ENCODE measurements at regions not wholly inside any gene's neighbourhood (a gene's known extent, or its start where the extent isn't known, plus 50 kb on each side); places are given as distances from the start of the nearest gene placed in this dataset.
"Not testable (repeated sequence)": the region's sequence is repeated elsewhere in the genome, so short reads cannot be mapped to it uniquely, and the experiment has no call there.

DNA sequence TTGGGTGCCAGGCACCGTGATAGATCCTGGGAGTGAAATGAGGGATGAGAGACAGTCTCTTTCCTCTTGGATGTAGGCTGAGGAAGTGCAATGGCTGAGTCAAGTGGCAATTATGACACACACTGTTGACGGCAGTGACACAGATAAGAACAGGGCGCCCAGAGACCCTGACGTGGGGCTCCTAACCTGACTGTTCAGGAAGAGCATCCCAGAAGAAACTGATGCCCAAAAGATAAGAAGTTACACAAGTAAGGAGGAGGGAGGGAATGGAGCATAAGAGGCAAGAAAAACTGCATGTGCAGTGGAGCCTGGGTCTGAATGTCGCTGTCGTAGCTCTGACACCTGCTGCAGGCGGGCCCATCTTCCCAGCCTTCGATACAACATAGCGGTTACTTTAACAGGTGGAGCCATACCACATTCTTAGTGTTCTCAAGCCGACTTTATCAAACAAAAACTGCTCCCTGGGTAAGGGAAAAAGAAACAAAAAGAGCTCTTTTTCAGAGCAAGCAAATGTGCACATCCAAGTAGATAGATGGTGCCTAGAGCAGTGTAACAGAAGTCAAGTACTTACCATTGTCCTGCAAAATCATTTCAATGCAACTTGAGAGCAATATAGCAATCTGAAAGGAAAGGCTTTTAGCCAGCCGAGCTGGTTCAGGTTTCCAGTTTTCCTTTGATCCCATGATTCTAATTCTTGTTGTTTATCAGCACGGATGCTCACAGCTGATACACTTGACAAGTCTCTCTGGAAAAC lies 463.9 kb upstream of the JARID2 start:
- no peak for DNase-seq

DNA sequence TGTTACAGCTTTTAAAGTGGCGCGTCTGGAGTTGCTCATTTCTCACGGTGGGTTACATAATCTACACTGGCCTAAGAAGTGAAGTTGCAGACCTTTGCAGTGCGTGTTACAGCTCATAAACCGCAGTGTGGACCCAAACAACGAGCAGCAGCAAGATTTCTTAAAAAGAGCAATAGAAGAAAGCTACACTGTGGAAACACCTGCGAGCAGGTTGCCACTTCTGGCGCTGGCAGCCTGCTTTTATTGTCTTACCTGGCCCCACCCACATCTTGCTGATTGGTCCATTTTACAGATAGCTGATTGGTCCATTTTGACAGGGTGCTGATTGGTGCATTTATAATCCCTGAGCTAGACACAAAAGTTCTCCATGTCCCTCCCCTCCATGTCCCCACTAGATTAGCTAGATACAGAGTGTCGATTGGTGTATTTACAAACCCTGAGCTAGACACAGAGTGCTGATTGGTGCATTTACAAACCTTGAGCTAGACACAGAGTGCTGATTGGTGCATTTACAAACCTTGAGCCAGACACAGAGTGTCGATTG lies 462.9 kb upstream of the JARID2 start:
- not testable (repeated sequence) for DNase-seq

DNA sequence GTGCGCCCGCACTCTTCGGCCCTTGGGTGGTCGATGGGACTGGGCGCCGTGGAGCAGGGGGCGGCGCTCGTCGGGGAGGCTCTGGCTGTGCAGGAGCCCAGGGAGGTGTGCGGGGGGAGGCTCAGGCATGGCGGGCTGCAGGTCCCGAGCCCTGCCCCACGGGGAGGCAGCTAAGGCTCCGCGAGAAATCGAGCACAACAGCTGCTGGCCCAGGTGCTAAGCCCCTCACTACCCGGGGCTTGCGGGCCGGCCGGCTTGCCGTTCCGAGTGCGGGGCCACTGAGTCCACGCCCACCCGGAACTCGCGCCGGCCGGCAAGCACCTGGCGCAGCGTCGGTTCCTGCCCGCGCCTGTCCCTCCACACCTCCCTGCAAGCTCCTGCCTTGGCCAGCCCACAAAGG lies 462.3 kb upstream of the JARID2 start:
- no peak for DNase-seq

DNA sequence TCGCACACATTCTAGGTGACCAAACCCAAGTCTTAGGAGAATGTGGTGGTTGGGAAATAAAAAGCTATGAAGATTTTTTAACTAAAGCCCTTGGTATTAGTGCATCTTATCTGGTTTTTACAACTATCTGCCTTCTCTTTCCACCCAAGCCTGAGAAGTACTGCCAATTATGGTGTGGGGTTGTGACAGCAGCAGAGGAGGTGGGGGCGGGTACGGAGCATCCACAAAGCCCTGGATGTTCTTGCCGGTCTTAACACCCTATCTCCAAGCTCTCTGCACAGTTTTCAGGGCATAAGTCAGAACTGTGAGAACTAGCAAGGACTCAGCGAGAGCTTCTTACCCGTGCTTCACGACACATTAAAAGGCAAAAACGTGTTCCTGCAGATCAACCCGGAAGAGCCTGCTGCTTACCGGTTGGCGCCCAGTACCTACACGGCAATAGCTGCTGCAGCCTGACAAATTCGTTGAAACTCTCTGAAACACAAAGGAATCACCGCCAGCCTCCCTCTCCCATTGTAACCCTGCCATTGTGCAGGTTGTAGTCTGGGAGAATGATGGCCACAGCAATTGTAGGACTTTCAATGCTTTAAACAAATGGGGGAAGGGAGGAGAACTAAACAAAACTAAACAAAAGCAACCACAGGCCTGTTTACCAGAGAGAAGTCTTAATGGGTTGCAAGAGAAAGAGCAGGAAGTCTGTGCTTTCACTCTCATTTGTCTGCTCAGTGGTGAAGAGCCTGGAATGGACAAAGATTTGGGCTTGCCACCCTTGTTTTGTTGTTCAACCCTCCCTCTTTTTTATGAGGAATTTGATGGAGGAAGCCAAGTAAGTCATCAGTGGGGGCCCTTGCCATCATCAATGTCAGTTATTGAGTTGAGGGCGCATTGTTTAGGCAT lies 461.0 kb upstream of the JARID2 start:
- no peak for DNase-seq

DNA sequence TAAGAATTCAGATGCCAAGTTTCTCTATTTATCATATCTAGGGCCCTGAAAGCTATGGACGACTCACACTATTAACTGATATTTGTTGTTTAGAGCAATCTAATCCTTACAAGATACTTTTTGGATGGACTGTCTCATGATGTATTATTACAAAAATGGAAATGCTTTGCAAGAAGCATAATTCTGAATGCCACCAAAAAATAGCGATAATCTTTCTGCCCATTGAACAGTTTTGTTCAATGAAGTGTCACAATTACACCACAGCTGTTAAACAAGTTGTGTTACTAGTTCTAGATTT lies 460.4 kb upstream of the JARID2 start:
- no peak for DNase-seq

DNA sequence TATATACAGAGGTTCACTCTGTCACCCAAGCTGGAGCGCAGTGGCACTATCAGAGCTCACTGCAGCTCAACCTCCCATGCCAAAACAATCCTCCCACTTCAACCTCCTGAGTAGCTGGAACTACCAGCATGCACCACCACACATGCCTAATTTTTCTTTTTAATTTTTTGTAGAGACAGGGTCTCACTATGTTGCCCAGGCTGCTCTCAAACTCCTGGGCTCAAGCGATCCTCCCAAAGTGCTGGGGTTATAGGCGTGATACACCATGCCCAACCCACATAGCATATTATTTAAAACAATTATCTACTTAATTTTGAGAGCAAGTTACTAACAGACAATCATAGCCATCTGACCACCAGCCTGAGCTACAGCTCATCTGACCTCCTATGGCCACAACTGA lies 459.9 kb upstream of the JARID2 start:
- DNase-seq: no peak

DNA sequence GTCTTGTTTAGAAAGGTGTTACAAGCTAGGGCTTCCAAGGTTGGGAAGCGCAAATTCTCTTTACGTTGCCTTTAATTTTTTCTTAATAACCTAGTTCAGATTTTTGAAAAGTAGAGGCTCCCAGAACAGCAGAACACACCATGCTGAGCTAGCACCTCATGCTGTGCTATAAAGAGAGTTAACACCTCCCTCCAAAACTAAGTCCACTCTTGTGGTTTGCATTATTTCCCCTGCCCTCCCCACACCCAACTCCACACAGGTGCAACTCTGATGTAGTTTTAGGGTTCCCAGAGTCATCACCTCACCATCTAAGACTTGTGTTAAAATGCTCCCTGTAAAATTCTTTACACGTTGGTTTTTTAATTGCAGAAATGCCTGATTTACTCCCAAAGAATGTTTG lies 459.4 kb upstream of the JARID2 start:
- DNase-seq: no peak

DNA sequence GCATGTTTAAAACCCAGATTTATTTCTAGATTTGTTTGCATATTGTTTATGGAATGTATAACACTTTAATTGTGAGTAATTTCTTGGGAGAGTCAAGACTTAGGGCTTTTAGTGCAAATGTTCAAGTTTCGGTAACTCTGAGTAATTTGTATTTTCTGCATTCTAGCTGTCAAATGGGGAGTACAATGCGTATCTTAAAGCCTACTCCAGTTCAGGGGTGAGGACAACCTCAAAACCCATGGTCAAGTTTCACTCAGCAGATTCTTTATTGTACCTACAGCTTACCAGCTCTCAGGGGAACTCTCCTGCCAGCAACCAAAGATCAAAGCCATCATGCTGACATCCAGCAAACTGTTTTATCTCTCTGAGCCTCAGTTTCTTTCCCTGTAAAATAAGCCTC lies 458.6 kb upstream of the JARID2 start:
- no peak for DNase-seq

DNA sequence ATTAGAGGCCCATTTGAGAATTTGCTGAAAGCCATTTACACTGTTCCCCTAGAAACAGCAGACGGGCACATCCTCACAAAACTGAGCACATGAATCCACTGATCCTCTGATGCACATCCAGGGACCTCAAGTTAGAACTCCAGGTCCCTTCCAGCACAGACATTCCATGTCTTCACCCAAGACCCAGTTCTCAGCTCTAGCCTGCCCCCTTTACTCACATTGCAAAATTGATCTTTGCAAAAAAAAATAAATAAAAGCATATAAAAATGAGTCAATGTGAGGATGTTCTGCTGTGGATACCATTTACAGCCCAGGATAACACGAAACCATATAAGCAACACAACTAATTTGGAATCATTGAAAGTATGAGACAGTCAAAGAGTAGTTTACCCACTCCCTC lies 458.2 kb upstream of the JARID2 start:
- no peak for DNase-seq

DNA sequence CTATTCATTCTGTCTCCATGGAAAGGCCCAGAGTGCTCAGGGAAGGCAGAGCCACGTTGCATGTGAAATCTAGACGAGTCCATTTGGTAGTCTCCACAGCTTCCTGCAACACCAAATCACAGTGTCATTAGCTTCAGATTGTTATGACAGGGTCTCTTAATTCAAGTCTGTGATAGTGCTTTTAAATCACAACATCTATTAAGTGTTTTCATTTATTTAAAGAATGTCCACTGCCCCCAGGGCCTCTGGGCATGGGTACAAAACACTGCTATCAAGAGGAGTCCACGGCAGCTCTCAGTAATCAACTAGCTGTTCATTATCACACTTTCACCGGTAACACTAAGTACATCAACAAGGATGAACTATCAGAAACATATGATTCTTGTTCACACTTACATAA lies 455.9 kb upstream of the JARID2 start:
- DNase-seq: no peak

DNA sequence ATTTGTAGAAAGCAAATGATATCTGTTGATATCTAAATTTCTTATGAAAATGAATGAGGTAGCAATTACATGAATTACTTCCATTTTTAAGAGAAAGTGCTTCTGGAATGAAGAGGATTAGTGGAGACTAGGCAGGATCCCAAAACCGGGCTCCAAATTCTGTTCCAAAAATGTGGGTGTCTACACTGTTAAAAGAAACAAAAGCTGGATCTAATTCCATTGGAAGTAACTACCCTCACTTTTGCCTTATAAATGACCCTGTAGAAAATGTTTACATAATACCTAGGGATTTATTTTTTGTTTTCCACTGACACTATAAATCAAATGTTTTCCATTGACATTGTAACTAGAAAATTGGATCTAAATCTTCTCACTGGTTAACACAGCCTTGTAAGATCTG lies 454.9 kb upstream of the JARID2 start:
- DNase-seq: no peak

DNA sequence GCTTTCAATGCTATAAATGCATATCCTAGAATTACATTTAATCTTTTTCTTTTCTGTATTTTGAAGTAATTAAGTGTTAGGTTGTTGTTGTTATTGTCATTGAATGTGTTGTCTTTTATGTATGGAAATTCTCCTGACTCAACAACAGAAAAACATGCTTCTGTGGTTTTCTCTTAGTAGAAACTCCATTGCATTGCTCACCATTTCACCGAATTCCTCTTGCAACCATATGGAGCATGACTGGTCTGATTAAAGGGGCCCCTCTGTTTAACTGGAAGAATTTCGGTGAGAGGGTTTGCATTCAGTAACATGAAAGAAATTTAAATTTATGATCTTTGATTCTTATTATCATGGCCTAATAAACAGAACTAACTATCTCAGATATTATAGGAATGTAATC lies 454.3 kb upstream of the JARID2 start:
- no peak for DNase-seq

DNA sequence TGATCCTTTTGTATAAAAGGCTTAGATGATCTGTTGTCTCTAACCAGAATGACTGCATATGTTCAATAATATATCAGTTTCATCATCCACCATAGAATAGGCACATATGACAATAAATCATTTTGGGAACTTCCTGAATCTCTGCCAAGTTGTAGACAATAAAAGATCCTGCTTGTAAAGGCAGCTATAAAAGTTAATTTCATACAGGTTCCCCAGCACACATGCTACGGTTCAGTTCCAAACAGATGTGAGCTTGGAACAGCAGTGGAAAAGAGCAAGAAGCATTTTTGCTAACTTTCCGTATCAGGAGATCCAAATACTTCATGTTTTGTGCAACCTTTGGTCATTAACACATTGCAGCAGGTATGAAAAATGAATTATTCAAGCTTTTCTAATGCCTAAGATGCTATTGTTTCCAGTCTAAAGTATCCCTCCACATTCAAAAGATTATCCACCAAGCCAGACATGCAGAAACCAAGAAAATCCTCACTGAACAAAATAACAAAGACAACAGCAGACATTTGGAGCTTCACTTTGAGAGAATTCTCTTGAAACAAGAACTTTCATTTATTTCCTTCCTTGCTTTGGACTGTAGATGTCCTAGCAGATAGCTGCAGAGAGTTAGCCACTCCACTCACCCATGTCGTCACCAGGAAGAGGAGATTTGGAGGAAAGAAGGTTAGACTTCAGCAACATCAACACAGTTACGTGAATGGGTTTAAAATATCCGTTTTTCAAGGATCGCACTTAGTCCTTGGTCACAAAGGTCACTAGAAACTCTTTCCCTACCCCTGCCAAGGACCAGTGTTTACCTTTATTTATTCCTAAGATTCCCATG lies 453.5 kb upstream of the JARID2 start:
- DNase-seq: no peak

DNA sequence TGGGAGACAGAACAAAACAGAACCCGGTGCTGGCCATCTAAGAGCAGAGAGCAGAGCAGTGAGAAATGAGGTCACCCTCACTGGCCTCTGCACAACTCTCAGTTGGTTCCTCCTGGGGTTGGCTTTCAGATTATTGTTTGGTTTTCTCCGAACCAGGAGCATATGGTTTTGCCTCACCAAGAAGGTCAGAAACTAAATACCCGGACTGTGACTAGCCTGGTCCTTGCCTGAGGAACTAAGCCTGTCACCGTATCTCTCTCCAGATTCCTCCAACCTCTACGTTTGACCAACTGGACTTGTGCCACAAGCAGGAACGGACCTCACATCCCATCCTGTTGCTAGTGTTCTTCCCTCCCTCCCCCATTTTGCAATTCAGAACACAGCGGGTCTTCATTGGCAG lies 450.4 kb upstream of the JARID2 start:
- DNase-seq: no peak

DNA sequence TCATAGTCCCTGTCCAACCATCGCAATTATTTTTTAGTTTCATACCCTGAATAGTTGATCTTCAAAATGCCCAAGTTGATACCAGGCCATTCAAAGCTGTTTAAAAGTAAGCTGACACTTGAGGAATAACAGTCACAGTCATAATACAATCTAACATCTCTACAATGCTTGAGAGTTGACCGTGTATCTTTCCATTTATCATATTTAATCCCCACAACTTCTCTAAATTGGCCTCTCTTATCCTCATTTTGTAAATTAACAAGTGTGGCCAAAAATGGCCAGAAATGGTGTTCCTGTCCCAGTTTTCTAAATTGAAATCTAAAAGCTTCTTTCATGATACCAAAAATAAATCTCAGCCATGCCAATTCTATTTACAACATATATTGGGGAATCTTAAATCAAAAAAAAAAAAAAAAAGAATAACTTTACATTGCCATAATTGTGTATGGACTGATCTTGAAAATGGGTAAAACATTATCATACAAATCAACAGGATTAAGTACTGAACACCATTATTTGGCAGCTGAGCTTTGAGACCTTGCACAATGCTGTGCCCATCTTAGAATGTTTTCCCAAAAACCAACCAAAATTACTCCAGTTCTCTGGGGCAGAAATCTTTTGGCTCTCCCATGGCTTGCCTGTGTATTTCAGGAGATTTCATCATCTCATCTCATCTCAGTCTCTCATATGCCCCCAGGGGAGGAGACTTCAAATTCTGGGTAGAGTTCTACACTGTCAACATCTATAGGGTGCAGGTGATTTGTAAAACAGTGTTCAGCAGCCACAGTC lies 448.7 kb upstream of the JARID2 start:
- DNase-seq: no peak

DNA sequence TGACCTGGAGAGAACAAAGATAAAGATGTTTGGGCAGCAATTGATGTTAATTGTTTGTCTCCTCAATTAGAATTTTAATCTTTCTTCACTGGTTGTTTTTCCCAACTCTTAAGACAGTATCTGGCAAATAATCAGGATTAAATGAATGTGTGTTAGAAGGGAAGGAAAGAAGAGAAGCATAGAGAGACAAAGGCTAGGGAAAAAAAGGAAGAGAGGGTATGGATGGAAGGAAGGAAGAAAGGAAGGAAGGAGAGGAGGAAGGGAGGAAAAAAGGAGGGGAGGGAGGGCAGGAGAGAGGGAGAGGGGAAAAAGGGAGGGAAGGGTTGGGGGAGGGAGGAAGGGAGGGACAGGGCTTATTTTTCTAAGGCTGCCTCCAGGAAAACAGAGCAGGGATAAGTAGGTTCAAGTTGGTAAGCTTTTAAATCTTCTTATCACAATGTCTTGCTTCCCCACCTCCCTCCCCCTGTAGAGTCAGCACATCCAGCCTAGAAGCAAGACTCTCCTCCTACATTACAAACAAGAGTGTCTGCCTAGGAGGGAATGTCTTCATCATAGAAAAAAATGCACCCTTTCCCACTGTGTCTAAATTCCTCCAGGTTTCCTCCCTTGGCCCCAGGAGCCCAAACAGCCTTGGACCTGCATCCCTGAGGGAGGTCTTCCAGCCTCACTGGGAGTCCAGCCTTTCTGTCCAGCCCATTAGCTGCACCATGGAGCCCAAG lies 447.8 kb upstream of the JARID2 start:
- no peak for DNase-seq

DNA sequence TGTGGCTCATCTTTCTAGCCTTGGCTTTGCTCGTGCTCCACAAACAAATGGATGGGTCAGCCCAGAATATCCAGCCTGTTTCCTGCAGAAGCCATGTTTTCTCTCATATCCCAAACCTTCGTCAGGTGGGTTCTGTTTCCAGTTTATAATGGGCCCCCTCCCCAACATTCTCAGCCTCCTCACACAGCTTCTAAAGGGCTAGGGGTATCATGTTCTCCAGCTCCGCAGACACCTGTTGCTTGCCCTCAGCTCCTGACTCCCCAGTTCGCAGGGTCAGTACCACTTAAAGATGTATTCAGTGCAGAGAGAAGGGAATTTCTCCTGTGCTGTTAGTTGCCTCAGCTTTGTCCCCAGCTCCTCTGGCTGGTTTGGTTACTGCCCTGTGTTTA lies 447.3 kb upstream of the JARID2 start:
- DNase-seq: no peak

DNA sequence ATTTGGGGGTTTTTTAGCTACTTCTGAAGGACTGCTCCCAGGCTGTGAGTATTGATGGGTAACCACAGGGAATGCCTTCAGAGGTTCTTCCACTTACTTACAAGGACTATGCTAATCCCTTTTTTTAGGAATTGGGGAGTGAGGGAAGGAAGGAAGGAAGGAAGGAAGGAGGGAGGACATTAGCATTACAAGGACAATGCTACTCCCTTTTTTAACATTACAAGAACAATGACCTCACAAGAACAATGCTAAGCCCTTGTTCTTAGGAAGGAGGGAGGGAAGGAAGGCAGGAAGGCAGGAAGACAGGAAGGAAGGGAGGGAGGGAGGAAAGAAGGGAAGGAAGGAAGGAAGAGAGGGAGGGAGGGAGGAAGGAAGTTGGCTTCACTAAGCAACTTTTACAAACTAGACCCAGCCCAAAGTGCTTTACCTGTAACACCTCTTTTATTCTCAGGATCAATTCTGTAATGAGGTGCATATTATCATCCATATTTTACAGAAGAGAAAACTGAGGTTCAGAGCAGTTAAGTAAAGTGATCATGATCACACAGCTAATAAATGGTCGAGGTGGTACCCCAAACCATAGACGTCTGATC lies 446.8 kb upstream of the JARID2 start:
- DNase-seq: no peak

DNA sequence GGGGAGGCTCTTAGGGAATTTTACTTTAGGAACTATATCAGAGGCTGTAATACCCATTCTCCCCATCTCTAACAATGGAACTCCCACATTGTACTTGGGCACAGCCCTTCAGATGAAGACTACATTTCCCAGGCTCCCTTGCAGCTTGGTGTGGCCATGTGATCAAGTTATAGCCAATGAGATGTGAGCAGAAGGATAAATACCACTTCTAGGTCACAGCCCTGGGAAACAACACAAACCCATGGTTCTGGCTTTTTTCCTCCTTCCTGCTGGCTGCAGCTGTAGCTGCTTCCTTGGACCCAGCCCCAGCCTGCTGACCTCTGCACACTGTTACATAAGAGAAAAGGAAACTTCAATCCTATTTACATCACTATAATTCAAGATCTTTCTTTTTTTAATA lies 445.9 kb upstream of the JARID2 start:
- peak; percentile 62 for DNase-seq

DNA sequence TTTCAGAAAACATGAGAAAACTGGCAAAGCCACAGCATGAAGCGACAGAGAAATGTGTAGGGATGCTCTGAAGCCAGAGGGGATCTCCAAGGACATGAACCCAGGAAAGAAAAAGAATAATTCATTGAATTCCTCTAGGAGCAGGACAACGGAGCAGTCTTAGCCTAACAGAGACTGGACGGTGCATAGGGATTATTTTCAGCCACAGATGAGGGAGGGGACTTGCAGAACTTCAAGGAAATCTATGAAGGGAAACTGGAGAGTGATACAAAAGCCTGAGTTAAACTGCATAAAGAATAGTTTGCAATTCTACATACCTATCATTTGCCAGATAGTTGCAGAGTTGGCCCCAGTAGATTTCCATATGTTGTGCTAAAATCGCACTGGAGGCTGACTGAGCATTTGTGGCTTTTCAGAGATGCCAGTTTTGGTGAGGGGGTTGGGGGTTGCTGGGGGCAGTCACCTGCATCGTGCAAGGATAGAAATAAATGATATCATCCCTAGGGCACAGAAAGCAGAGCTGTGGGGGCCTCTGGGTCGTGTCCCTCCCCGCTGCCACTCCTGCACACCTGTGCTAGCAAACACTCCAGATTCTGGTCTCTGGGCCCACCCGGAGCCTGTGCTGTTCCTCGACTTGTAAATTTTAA lies 443.2 kb upstream of the JARID2 start:
- DNase-seq: no peak

Measured in CD4-positive, alpha-beta T cell treated with Interleukin-15 for 1 hour (primary cell).